HEK293 (cell line): ENCODE measurements at regions not wholly inside any gene's neighbourhood (a gene's known extent, or its start where the extent isn't known, plus 50 kb on each side); places are given as distances from the start of the nearest gene placed in this dataset.

Experiments used
- CTCF ChIA-PET: fragments of 350-600 bp; formaldehyde crosslinking; extraction: SDS; loops from one replicate; lab custom pipeline; 2021; ENCODE audit warnings: antibody characterized with exemption; lab: Yijun Ruan, JAX
- POLR2A ChIA-PET: fragments of 300-600 bp; formaldehyde crosslinking; extraction: SDS; loops from one replicate; lab custom pipeline; 2020; ENCODE audit warnings: antibody characterized with exemption, inconsistent platforms; lab: Yijun Ruan, JAX
- H3K27ac ChIP-seq: fragments of 200-500 bp; sonication (Bioruptor generic); 2 replicates; pipeline ENCODE4 v1.5.1; 2014; ENCODE audit warnings: low read depth, low read length, control low read depth, inconsistent platforms; ENCODE audit errors: extremely low read depth
- H3K36me3 ChIP-seq, 2 experiments: fragments of 200-500 bp in 1 of 2; sonication (Bioruptor generic) in 1 of 2; 1 replicate in 1 of 2; 2 replicates in 1 of 2; pipeline ENCODE4 v1.5.1; 2014 to 2017; ENCODE audit warnings: inconsistent platforms in 2 of 2, low read length in 2 of 2; ENCODE audit not compliant: control insufficient read depth in 2 of 2, insufficient read depth in 1 of 2
- H3K4me1 ChIP-seq: fragments of 200-500 bp; sonication (Bioruptor generic); 2 replicates; pipeline ENCODE4 v1.5.1; 2014; ENCODE audit warnings: mild to moderate bottlenecking, low read length, inconsistent platforms; ENCODE audit not compliant: control insufficient read depth, insufficient read depth
- H3K4me3 ChIP-seq: 2 replicates; pipeline ENCODE4 v1.5.1; 2011; ENCODE audit warnings: low read depth, mild to moderate bottlenecking, control low read depth, low read length, moderate library complexity
- H3K9me3 ChIP-seq: fragments of 200-500 bp; sonication (Bioruptor generic); 2 replicates; pipeline ENCODE4 v1.5.1; 2014; ENCODE audit warnings: low read depth, low read length, inconsistent platforms; ENCODE audit not compliant: control insufficient read depth, insufficient read depth
- BCL11A ChIP-seq: fragments of 450-650 bp; formaldehyde crosslinking; IDR thresholded peaks from 2 replicates; pipeline ENCODE4 v1.5.1; 2016; ENCODE audit warnings: low read depth, missing biosample characterization, missing genetic modification characterization
- GFI1B ChIP-seq: fragments of 450-650 bp; formaldehyde crosslinking; IDR thresholded peaks from 2 replicates; pipeline ENCODE4 v1.5.1; 2016; ENCODE audit warnings: missing biosample characterization, missing genetic modification characterization
- HOXA7 ChIP-seq: sonication (generic); formaldehyde crosslinking; IDR thresholded peaks from 2 replicates; pipeline ENCODE4 v1.8.1; 2022; ENCODE audit warnings: missing genetic modification reagents, borderline replicate concordance
- HOXD13 ChIP-seq: sonication (generic); formaldehyde crosslinking; IDR thresholded peaks from 2 replicates; pipeline ENCODE4 v1.8.0; 2022; ENCODE audit warnings: missing genetic modification reagents, borderline replicate concordance
- KLF1 ChIP-seq: fragments of 450-650 bp; formaldehyde crosslinking; IDR thresholded peaks from 2 replicates; pipeline ENCODE4 v1.5.1; 2016; ENCODE audit warnings: missing biosample characterization, missing genetic modification characterization
- KLF10 ChIP-seq: fragments of 450-650 bp; IDR thresholded peaks from 2 replicates; pipeline ENCODE4 v1.5.1; 2018; ENCODE audit warnings: missing biosample characterization, mild to moderate bottlenecking, missing genetic modification characterization
- KLF7 ChIP-seq: fragments of 450-650 bp; formaldehyde crosslinking; IDR thresholded peaks from 2 replicates; pipeline ENCODE4 v1.5.1; 2016; ENCODE audit warnings: missing biosample characterization, missing genetic modification characterization, borderline replicate concordance
- PRDM4 ChIP-seq: fragments of 450-650 bp; formaldehyde crosslinking; IDR thresholded peaks from 2 replicates; pipeline ENCODE4 v1.5.1; 2017; ENCODE audit warnings: missing biosample characterization, missing genetic modification characterization
- PRDM6 ChIP-seq: fragments of 450-650 bp; formaldehyde crosslinking; IDR thresholded peaks from 2 replicates; pipeline ENCODE4 v1.5.1; 2017; ENCODE audit warnings: missing biosample characterization, missing genetic modification characterization
- REPIN1 ChIP-seq: fragments of 450-650 bp; formaldehyde crosslinking; IDR thresholded peaks from 2 replicates; pipeline ENCODE4 v1.5.1; 2017; ENCODE audit warnings: missing biosample characterization, missing genetic modification characterization, low read depth
- TCF7L2 ChIP-seq: IDR thresholded peaks from 2 replicates; pipeline ENCODE4 v1.6.1; 2011; ENCODE audit warnings: low read depth, mild to moderate bottlenecking, inconsistent platforms, low read length, moderate library complexity, borderline replicate concordance
- YY1 ChIP-seq: fragments of 450-650 bp; formaldehyde crosslinking; IDR thresholded peaks from 2 replicates; pipeline ENCODE4 v1.5.1; 2018; ENCODE audit warnings: missing biosample characterization, missing genetic modification characterization
- ZBTB17 ChIP-seq: fragments of 450-650 bp; formaldehyde crosslinking; IDR thresholded peaks from 2 replicates; pipeline ENCODE4 v1.5.1; 2016; ENCODE audit warnings: missing biosample characterization, missing genetic modification characterization
- ZBTB21 ChIP-seq: fragments of 450-650 bp; formaldehyde crosslinking; IDR thresholded peaks from 2 replicates; pipeline ENCODE4 v1.5.1; 2017; ENCODE audit warnings: missing biosample characterization, missing genetic modification characterization
- ZFP37 ChIP-seq: fragments of 450-650 bp; formaldehyde crosslinking; IDR thresholded peaks from 2 replicates; pipeline ENCODE4 v1.5.1; 2016; ENCODE audit warnings: missing biosample characterization, missing genetic modification characterization
- ZFP69B ChIP-seq: fragments of 450-650 bp; formaldehyde crosslinking; IDR thresholded peaks from 2 replicates; pipeline ENCODE4 v1.5.1; 2016; ENCODE audit warnings: missing biosample characterization, missing genetic modification characterization
- ZNF148 ChIP-seq: fragments of 450-650 bp; formaldehyde crosslinking; IDR thresholded peaks from 2 replicates; pipeline ENCODE4 v1.5.0; 2017; ENCODE audit warnings: missing biosample characterization, missing genetic modification characterization, borderline replicate concordance
- ZNF155 ChIP-seq: fragments of 450-650 bp; formaldehyde crosslinking; IDR thresholded peaks from 2 replicates; pipeline ENCODE4 v1.5.1; 2016; ENCODE audit warnings: missing biosample characterization, missing genetic modification characterization
- ZNF184 ChIP-seq: fragments of 450-650 bp; IDR thresholded peaks from 2 replicates; pipeline ENCODE4 v1.5.1; 2018; ENCODE audit warnings: missing biosample characterization, mild to moderate bottlenecking, missing genetic modification characterization
- ZNF202 ChIP-seq: fragments of 450-650 bp; formaldehyde crosslinking; IDR thresholded peaks from 2 replicates; pipeline ENCODE4 v1.5.1; 2016; ENCODE audit warnings: missing biosample characterization, missing genetic modification characterization, borderline replicate concordance
- ZNF214 ChIP-seq: fragments of 450-650 bp; formaldehyde crosslinking; IDR thresholded peaks from 2 replicates; pipeline ENCODE4 v1.5.1; 2017; ENCODE audit warnings: missing biosample characterization, mild to moderate bottlenecking, missing genetic modification characterization, borderline replicate concordance
- ZNF280D ChIP-seq: fragments of 450-650 bp; formaldehyde crosslinking; IDR thresholded peaks from 2 replicates; pipeline ENCODE4 v1.5.1; 2016; ENCODE audit warnings: missing biosample characterization, missing genetic modification characterization
- ZNF354C ChIP-seq: fragments of 450-650 bp; formaldehyde crosslinking; IDR thresholded peaks from 2 replicates; pipeline ENCODE4 v1.5.1; 2016; ENCODE audit warnings: missing biosample characterization, missing genetic modification characterization, low read depth, borderline replicate concordance
- ZNF37A ChIP-seq: fragments of 450-650 bp; IDR thresholded peaks from 2 replicates; pipeline ENCODE4 v1.5.1; 2018; ENCODE audit warnings: missing biosample characterization, missing genetic modification characterization
- ZNF473 ChIP-seq: fragments of 450-650 bp; formaldehyde crosslinking; IDR thresholded peaks from 2 replicates; pipeline ENCODE4 v1.5.1; 2017; ENCODE audit warnings: missing biosample characterization, missing genetic modification characterization
- ZNF571 ChIP-seq: fragments of 450-650 bp; formaldehyde crosslinking; IDR thresholded peaks from 2 replicates; pipeline ENCODE4 v1.5.0; 2017; ENCODE audit warnings: missing biosample characterization, missing genetic modification characterization
- ZNF621 ChIP-seq: fragments of 450-650 bp; formaldehyde crosslinking; IDR thresholded peaks from 2 replicates; pipeline ENCODE4 v1.5.1; 2017; ENCODE audit warnings: missing biosample characterization, missing genetic modification characterization
- ZNF629 ChIP-seq: fragments of 450-650 bp; formaldehyde crosslinking; IDR thresholded peaks from 2 replicates; pipeline ENCODE4 v1.5.1; 2017; ENCODE audit warnings: missing biosample characterization, missing genetic modification characterization
- ZNF654 ChIP-seq: fragments of 450-650 bp; formaldehyde crosslinking; IDR thresholded peaks from 2 replicates; pipeline ENCODE4 v1.5.1; 2016; ENCODE audit warnings: low read depth, missing biosample characterization, missing genetic modification characterization
- ZSCAN23 ChIP-seq: fragments of 450-650 bp; formaldehyde crosslinking; IDR thresholded peaks from 2 replicates; pipeline ENCODE4 v1.5.1; 2016; ENCODE audit warnings: missing biosample characterization, missing genetic modification characterization

GRCh38 chr1:14100444-14100843, 400.5 kb downstream of the PRDM2 start:
- POLR2A ChIA-PET: no interaction called here
- CTCF ChIA-PET: interaction anchor here (0.7 to 0.8 kb wide), 2 partner anchors 83 to 595 kb away, joined by 3 to 4 read pairs; no protein-coding TSS in a partner anchor
- no peaks in the 10 kb centered on the region for H3K36me3 ChIP-seq

GRCh38 chr1:14100919-14101318, 400.9 kb downstream of the PRDM2 start:
- ChIA-PET POLR2A (no interaction called here), CTCF (interaction anchor here (0.7 to 0.8 kb wide), 2 partner anchors 84 to 595 kb away, joined by 3 to 4 read pairs; no protein-coding TSS in a partner anchor)
- Histone ChIP-seq H3K27ac (no peak overlapping the region), H3K4me1 (no peaks in the 10 kb centered on the region), H3K9me3 (no peaks in the 10 kb centered on the region), H3K36me3 (no peaks in the 10 kb centered on the region), H3K4me3 (no peak overlapping the region)
- no peak for TF ChIP-seq ZFP37 (tag by site-specific recombination)
- TF ChIP-seq ZNF621 (tag by site-specific recombination): no peak
- TF ChIP-seq ZNF473: no peak
- no peak for TF ChIP-seq ZNF629 (tag by site-specific recombination)
- TF ChIP-seq PRDM4 (tag by site-specific recombination): no peak
- no peak for TF ChIP-seq REPIN1 (tag by site-specific recombination)
- TF ChIP-seq TCF7L2: no peak
- no peak for TF ChIP-seq GFI1B
- no peak for TF ChIP-seq KLF7 (tag by site-specific recombination)
- TF ChIP-seq ZSCAN23 (tag by site-specific recombination): no peak
- no peak for TF ChIP-seq BCL11A
- no peak for TF ChIP-seq ZNF280D
- no peak for TF ChIP-seq ZBTB21 (tag by site-specific recombination)
- TF ChIP-seq ZNF202 (tag by site-specific recombination): no peak

More at GRCh38 chr1:14100444-14100843, 400.5 kb downstream of the PRDM2 start:
- TF ChIP-seq ZNF184 (tag by site-specific recombination) (no peak), ZNF214 (tag by site-specific recombination) (no peak), GFI1B (no peak), BCL11A (no peak), ZNF202 (tag by site-specific recombination) (no peak), KLF10 (tag by site-specific recombination) (no peak), HOXD13 (CRISPR knock-in tag) (no peak), YY1 (tag by site-specific recombination) (no peak), PRDM6 (tag by site-specific recombination) (no peak), HOXA7 (no peak), REPIN1 (tag by site-specific recombination) (no peak), ZNF571 (tag by site-specific recombination) (no peak), ZNF654 (no peak), ZFP69B (no peak), KLF1 (tag by site-specific recombination) (no peak), ZNF37A (tag by site-specific recombination) (no peak), ZNF155 (tag by site-specific recombination) (no peak), ZNF148 (tag by site-specific recombination) (no peak), ZBTB17 (no peak), ZNF354C (tag by site-specific recombination) (no peak)
- Histone ChIP-seq H3K4me3 (no peak overlapping the region), H3K4me1 (no peaks in the 10 kb centered on the region), H3K27ac (no peak overlapping the region), H3K9me3 (no peaks in the 10 kb centered on the region)
